Upper lobe of left lung (tissue), 6 donors: ENCODE measurements at regions not wholly inside any gene's neighbourhood (a gene's known extent, or its start where the extent isn't known, plus 50 kb on each side); places are given as distances from the start of the nearest gene placed in this dataset.

Experiments
- ATAC-seq, 2 donors: fragments of 200-7000 bp; cut with Tn5 transposase; one replicate each; pipeline ENCODE4 v1.9.1; 2022; ENCODE audit warnings: mild to moderate bottlenecking in 2 of 2, moderate library complexity in 2 of 2; ENCODE audit not compliant: low FRiP score in 2 of 2
- DNase-seq, 2 donors: peaks; one replicate each; pipeline ENCODE4 v3.0.0-alpha.2; 2019 to 2020
- H3K27ac ChIP-seq, 4 donors: fragments of 200-600 bp; sonication (generic); one replicate each; pipeline ENCODE4 v1.5.1; 2016 to 2019
- H3K27me3 ChIP-seq, 4 donors: fragments of 200-600 bp; sonication (generic); one replicate each; pipeline ENCODE4 v1.5.1; 2017 to 2019
- H3K36me3 ChIP-seq, 4 donors: fragments of 200-600 bp; sonication (generic); one replicate each; pipeline ENCODE4 v1.5.1; 2016 to 2019
- H3K4me1 ChIP-seq, 4 donors: fragments of 200-600 bp; sonication (generic); one replicate each; pipeline ENCODE4 v1.5.1; 2018 to 2019
- H3K4me3 ChIP-seq, 4 donors: fragments of 200-600 bp; sonication (generic); one replicate each; pipeline ENCODE4 v1.5.1; 2017 to 2019; ENCODE audit warnings: mild to moderate bottlenecking in 2 of 4, moderate library complexity in 1 of 4
- H3K9me3 ChIP-seq, 4 donors: fragments of 200-600 bp; sonication (generic); one replicate each; pipeline ENCODE4 v1.5.1; 2018 to 2019
- EP300 ChIP-seq, 4 donors: sonication (generic); formaldehyde crosslinking; IDR thresholded peaks; one replicate each; pipeline ENCODE4 v1.5.1; 2017; ENCODE audit warnings: antibody characterized with exemption in 4 of 4, control low read depth in 2 of 4
- POLR2A ChIP-seq, 4 donors: fragments of 450-650 bp; IDR thresholded peaks; one replicate each; pipeline ENCODE4 v1.5.1; 2016 to 2017; ENCODE audit warnings: antibody characterized with exemption in 4 of 4, mild to moderate bottlenecking in 2 of 4
- POLR2AphosphoS5 ChIP-seq, 2 donors: sonication (generic); formaldehyde crosslinking; IDR thresholded peaks; one replicate each; pipeline ENCODE4 v1.5.1; 2017; ENCODE audit warnings: antibody characterized with exemption in 2 of 2
- WGBS, 2 donors: methylation state at CpG; one replicate each; pipeline ENCODE4 v1.1.5; 2017 to 2018; 5-methylcytosine and 5-hydroxymethylcytosine counted together
- TF ChIP-seq, protein P1 (sequence below), 6 experiments: fragments of 450-650 bp in 4 of 6; fragments of 200-600 bp in 2 of 6; sonication (generic) in 2 of 6; IDR thresholded peaks; one replicate each; pipeline ENCODE4 v1.5.1; 2016 to 2019; ENCODE audit warnings: antibody characterized with exemption in 6 of 6
- donor health status: DM: no; HTN: no; CAD: no; lungs with moderate emphysema.
- donor health status: DM: no; HTN: yes; CAD: no; lungs with severe emphysema.

DNA sequence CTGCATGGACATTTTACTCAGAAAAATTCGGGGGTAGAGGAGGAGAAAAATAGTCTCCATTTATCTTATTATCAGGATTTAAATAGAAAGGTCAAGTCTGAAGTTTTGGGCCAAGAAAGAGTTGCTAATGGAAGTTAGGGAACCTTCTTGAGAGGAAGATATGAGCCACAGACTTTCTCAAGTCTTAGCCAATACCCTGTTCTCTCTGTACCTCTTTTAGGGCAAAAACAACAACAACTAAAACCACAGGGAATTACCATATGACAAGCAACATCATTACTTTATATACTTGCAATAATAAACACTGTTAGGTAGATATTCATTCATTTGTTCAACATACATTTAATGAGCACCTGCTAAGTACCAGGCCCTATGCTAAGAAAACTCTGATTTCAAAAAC, 282.2 kb upstream of the CDH5 start:
- Histone ChIP-seq H3K4me1 (no peaks in the 10 kb centered on the region), H3K27ac (no peak overlapping the region), H3K27me3 (no peaks in the 10 kb centered on the region), H3K9me3 (no peaks in the 10 kb centered on the region), H3K4me3 (no peak overlapping the region), H3K36me3 (no peaks in the 10 kb centered on the region)
- 18 to 38% methylated on average over 1 of the region's 1 CpG for WGBS, 2 donors
- no peak for TF ChIP-seq POLR2A (IDR thresholded peaks at IDR 0.05)
- no peak for TF ChIP-seq EP300 (IDR thresholded peaks at IDR 0.05)
- no peak for TF ChIP-seq POLR2AphosphoS5 (IDR thresholded peaks at IDR 0.05)
- TF ChIP-seq, protein P1, sequence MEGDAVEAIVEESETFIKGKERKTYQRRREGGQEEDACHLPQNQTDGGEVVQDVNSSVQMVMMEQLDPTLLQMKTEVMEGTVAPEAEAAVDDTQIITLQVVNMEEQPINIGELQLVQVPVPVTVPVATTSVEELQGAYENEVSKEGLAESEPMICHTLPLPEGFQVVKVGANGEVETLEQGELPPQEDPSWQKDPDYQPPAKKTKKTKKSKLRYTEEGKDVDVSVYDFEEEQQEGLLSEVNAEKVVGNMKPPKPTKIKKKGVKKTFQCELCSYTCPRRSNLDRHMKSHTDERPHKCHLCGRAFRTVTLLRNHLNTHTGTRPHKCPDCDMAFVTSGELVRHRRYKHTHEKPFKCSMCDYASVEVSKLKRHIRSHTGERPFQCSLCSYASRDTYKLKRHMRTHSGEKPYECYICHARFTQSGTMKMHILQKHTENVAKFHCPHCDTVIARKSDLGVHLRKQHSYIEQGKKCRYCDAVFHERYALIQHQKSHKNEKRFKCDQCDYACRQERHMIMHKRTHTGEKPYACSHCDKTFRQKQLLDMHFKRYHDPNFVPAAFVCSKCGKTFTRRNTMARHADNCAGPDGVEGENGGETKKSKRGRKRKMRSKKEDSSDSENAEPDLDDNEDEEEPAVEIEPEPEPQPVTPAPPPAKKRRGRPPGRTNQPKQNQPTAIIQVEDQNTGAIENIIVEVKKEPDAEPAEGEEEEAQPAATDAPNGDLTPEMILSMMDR (IDR thresholded peaks at IDR 0.05) = no peak
- ATAC-seq (no peak), DNase-seq (no peak)

DNA sequence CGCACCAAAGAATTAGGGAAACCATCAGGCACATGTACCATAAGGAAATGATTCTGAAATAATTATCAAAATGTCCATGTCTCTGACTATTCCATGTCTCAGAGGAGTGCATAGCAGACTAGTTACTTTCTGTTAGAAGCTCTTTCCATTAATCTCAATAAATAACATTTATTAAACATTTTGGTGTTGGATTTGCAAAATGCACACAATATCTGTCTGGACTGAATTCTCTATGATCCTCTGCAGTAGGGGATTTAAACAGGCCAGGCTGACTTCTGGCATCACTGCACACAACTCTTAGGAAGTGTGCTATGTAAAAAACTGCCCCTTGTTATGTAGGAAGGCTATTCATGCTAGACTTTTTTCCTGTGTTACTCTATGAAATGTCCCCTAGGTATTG, 283.3 kb upstream of the CDH5 start:
- no peak overlapping the region for H3K4me3 ChIP-seq
- H3K36me3 ChIP-seq = no peaks in the 10 kb centered on the region
- ATAC-seq = no peak
- WGBS, 2 donors = 90 to 97% methylated on average over 1 of the region's 1 CpG
- H3K4me1 ChIP-seq = no peaks in the 10 kb centered on the region
- no peaks in the 10 kb centered on the region for H3K9me3 ChIP-seq
- TF ChIP-seq EP300 (IDR thresholded peaks at IDR 0.05) = no peak
- no peak for TF ChIP-seq POLR2AphosphoS5 (IDR thresholded peaks at IDR 0.05)
- TF ChIP-seq, protein P1 (IDR thresholded peaks at IDR 0.05) = no peak
- TF ChIP-seq POLR2A (IDR thresholded peaks at IDR 0.05) = no peak
- H3K27me3 ChIP-seq = no peaks in the 10 kb centered on the region
- H3K27ac ChIP-seq = no peak overlapping the region
- DNase-seq = no peak

DNA sequence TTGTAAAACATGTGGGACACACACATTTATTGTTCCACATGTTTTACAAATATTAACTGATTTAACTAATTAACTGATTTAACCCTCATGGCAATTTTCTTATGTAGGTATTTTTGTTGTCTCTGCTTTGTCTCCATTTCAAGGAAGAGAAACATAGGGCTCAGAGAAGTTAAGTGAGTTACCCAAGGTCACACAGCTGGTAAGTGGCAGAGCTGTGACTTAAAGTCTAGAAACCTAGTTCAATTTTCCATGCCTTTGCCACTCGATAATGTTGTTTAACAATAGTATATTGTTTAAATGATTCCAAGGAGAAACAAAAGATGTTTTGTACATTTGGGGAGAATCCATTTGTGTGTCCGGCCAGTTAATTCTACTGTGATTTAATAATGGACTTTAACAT, 284.1 kb upstream of the CDH5 start:
- Histone ChIP-seq H3K27ac (no peak overlapping the region), H3K4me3 (no peak overlapping the region), H3K4me1 (no peaks in the 10 kb centered on the region), H3K9me3 (no peaks in the 10 kb centered on the region), H3K36me3 (no peaks in the 10 kb centered on the region), H3K27me3 (no peaks in the 10 kb centered on the region)
- WGBS, 2 donors = 68 to 69% methylated on average over 2 of the region's 2 CpGs
- ATAC-seq = no peak
- TF ChIP-seq POLR2A (IDR thresholded peaks at IDR 0.05) (no peak), EP300 (IDR thresholded peaks at IDR 0.05) (no peak)
- TF ChIP-seq, protein P1 (IDR thresholded peaks at IDR 0.05) = no peak
- DNase-seq = no peak

DNA sequence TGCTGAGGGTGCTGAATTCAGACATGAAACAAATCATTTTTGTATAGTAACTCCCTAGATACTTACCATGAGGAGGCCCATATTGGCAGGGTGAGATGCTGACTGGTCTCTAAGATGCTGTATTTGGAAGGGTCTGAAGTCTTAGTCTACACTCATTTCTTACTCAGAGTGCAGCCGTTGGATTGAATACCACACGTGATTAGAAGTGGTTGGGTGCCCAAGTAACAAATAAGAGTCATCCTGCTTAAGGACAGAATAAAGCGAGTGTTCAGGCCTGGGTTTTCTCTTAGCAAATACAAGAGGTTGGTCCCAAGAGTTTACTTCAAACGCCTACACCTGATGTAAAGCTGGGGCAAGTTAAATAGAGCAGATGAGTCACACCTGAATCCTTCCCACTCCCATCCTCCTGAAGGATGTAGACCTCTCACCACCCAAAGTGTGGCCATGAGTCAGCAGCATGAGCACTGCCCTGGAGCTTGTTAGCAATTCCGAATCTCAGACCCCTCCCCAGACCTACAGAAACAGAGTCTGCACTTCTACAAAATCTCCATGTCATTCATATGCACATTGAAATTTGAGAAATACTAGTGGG, 284.6 kb upstream of the CDH5 start:
- H3K36me3 ChIP-seq = no peaks in the 10 kb centered on the region
- ATAC-seq (no peak), DNase-seq (no peak)
- no peaks in the 10 kb centered on the region for H3K27me3 ChIP-seq
- TF ChIP-seq EP300 (IDR thresholded peaks at IDR 0.05) (no peak), POLR2A (IDR thresholded peaks at IDR 0.05) (no peak), POLR2AphosphoS5 (IDR thresholded peaks at IDR 0.05) (no peak)
- TF ChIP-seq, protein P1 (IDR thresholded peaks at IDR 0.05) = no peak
- H3K9me3 ChIP-seq = no peaks in the 10 kb centered on the region
- no peak overlapping the region for H3K27ac ChIP-seq
- H3K4me3 ChIP-seq = no peak overlapping the region
- 54 to 61% methylated on average over 5 of the region's 5 CpGs for WGBS, 2 donors
- H3K4me1 ChIP-seq = no peaks in the 10 kb centered on the region

DNA sequence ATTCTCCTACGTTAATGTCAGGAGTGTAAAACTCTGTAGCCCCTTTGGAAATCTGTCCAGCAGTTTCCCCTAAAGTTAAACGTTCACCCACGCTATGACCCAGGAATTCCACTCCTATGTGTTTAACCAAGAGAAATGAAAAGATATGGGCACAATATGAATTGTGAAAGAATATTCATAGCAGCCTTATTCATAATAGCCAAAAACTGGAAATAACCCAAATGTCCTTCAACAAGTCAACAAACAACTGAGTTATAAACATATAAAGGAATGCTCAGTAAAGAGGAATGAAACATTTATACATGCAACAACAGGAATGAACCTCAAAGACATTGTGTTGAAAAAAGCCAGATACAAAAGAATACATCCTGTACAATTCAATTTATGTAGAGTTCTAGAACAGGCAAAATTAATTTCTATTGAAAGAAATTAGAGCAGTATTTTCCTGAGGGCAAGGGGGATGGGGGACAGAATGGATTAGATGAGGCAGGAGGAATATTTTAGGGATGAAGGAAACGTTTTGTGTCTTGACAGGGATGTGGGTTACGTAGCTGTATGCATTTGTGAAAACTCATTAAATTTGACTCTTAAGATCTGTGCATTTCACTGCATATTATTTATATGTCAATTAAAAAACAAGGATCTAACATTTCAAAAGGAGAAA, 286.7 kb upstream of the CDH5 start:
- no peak for ATAC-seq
- TF ChIP-seq POLR2A (IDR thresholded peaks at IDR 0.05) = no peak
- TF ChIP-seq, protein P1 (IDR thresholded peaks at IDR 0.05) = no peak
- no peak for TF ChIP-seq EP300 (IDR thresholded peaks at IDR 0.05)
- no peak for TF ChIP-seq POLR2AphosphoS5 (IDR thresholded peaks at IDR 0.05)

More for the DNA sequence above, 286.7 kb upstream of the CDH5 start:
- Histone ChIP-seq H3K27ac (no peak overlapping the region), H3K27me3 (no peaks in the 10 kb centered on the region), H3K9me3 (no peaks in the 10 kb centered on the region), H3K4me3 (no peak overlapping the region), H3K36me3 (no peaks in the 10 kb centered on the region), H3K4me1 (no peaks in the 10 kb centered on the region)
- DNase-seq = no peak
- WGBS, 2 donors = 65 to 67% methylated on average over 5 of the region's 5 CpGs
